CD14-positive monocyte (primary cell): ENCODE measurements at regions not wholly inside any gene's neighbourhood (a gene's known extent, or its start where the extent isn't known, plus 50 kb on each side); places are given as distances from the start of the nearest gene placed in this dataset.

Experiments used
- DNase-seq, 3 donors: peaks; one replicate each; pipeline ENCODE4 v3.0.0-alpha.2; 2011 to 2022
- H2AFZ ChIP-seq: 2 replicates; pipeline ENCODE4 v1.6.0; 2012; ENCODE audit warnings: mild to moderate bottlenecking, low read depth, low read length, inconsistent platforms; ENCODE audit not compliant: insufficient read depth, poor library complexity, severe bottlenecking
- H3K27ac ChIP-seq, 2 donors: 1 replicate in 1 of 2; 2 replicates in 1 of 2; pipeline ENCODE4 v1.5.1; 2012 to 2013; ENCODE audit warnings: low read length in 2 of 2, control low read depth in 1 of 2, inconsistent platforms in 1 of 2, low read depth in 1 of 2, mild to moderate bottlenecking in 1 of 2
- H3K27me3 ChIP-seq, 2 donors: one replicate each; pipeline versions ENCODE4 v1.6.0 to v1.6.1; 2011 to 2013; ENCODE audit warnings: low read length in 2 of 2; ENCODE audit not compliant: control insufficient read depth in 2 of 2, insufficient read depth in 2 of 2
- H3K36me3 ChIP-seq, 2 donors: replicated peaks in 1 of 2; 1 replicate in 1 of 2; 2 replicates in 1 of 2; pipeline versions ENCODE4 v1.5.1 to v1.6.1; 2012 to 2013; ENCODE audit warnings: low read length in 2 of 2, control low read depth in 1 of 2, inconsistent platforms in 1 of 2, mild to moderate bottlenecking in 1 of 2; ENCODE audit not compliant: insufficient read depth in 2 of 2, control insufficient read depth in 1 of 2
- H3K4me1 ChIP-seq, 2 donors: 1 replicate in 1 of 2; 2 replicates in 1 of 2; pipeline versions ENCODE4 v1.5.1 to v1.6.1; 2012 to 2013; ENCODE audit warnings: low read length in 2 of 2, control low read depth in 1 of 2, inconsistent platforms in 1 of 2, mild to moderate bottlenecking in 1 of 2, moderate library complexity in 1 of 2; ENCODE audit not compliant: insufficient read depth in 2 of 2, control insufficient read depth in 1 of 2
- H3K4me2 ChIP-seq: replicated peaks from 2 replicates; pipeline ENCODE3; 2012; ENCODE audit warnings: low read length, moderate library complexity, mild to moderate bottlenecking; ENCODE audit not compliant: poor library complexity, severe bottlenecking; ENCODE audit errors: extremely low read depth
- H3K4me3 ChIP-seq, 3 experiments: fragments of 200-600 bp in 1 of 3; sonication (generic) in 1 of 3; replicated peaks in 1 of 3; 1 replicate in 2 of 3; 2 replicates in 1 of 3; pipeline ENCODE4 v1.5.1; 2011 to 2013; ENCODE audit warnings: low read length in 3 of 3, mild to moderate bottlenecking in 3 of 3, control low read depth in 2 of 3, low read depth in 2 of 3, inconsistent platforms in 1 of 3, moderate library complexity in 1 of 3
- H3K79me2 ChIP-seq: 2 replicates; pipeline ENCODE4 v1.6.0; 2012; ENCODE audit warnings: mild to moderate bottlenecking, control low read depth, inconsistent platforms, low read length, moderate library complexity; ENCODE audit not compliant: insufficient read depth
- H3K9ac ChIP-seq: 2 replicates; pipeline ENCODE4 v1.6.0; 2017; ENCODE audit warnings: low read length, mild to moderate bottlenecking; ENCODE audit not compliant: insufficient read depth, poor library complexity, severe bottlenecking
- H3K9me3 ChIP-seq, 2 donors: replicated peaks in 1 of 2; 1 replicate in 1 of 2; 2 replicates in 1 of 2; pipeline versions ENCODE4 v1.5.1 to v1.6.1; 2012 to 2013; ENCODE audit warnings: low read length in 2 of 2, control low read depth in 1 of 2; ENCODE audit not compliant: control insufficient read depth in 1 of 2, insufficient read depth in 1 of 2
- H4K20me1 ChIP-seq: 2 replicates; pipeline ENCODE4 v1.6.0; 2012; ENCODE audit warnings: mild to moderate bottlenecking, low read length, control low read depth, moderate library complexity; ENCODE audit not compliant: insufficient read depth
- H3K27ac Mint-ChIP-seq, 7 donors: one replicate each; pipeline ENCODE4 v1.8.0; 2020; ENCODE audit warnings: mild to moderate bottlenecking in 7 of 7, mixed read lengths in 7 of 7, moderate library complexity in 6 of 7, inconsistent platforms in 2 of 7
- H3K27me3 Mint-ChIP-seq, 3 donors: one replicate each; pipeline ENCODE4 v1.8.0; 2021 to 2022; ENCODE audit warnings: low read depth in 3 of 3, mild to moderate bottlenecking in 3 of 3, mixed read lengths in 3 of 3, moderate library complexity in 3 of 3, inconsistent platforms in 1 of 3
- H3K36me3 Mint-ChIP-seq, 2 donors: one replicate each; pipeline ENCODE4 v1.8.0; 2020; ENCODE audit warnings: mixed read lengths in 2 of 2, inconsistent platforms in 1 of 2, mild to moderate bottlenecking in 1 of 2
- H3K4me1 Mint-ChIP-seq: one replicate; pipeline ENCODE4 v1.8.0; 2020; ENCODE audit warnings: mild to moderate bottlenecking, mixed read lengths
- H3K4me3 Mint-ChIP-seq, 2 donors: one replicate each; pipeline ENCODE4 v1.8.0; 2020; ENCODE audit warnings: mild to moderate bottlenecking in 2 of 2, mixed read lengths in 2 of 2, moderate library complexity in 1 of 2
- H3K9me3 Mint-ChIP-seq, 7 donors: one replicate each; pipeline ENCODE4 v1.8.0; 2020 to 2022; ENCODE audit warnings: mixed read lengths in 7 of 7, mild to moderate bottlenecking in 6 of 7, moderate library complexity in 6 of 7, inconsistent platforms in 2 of 7
- WGBS: methylation state at CpG from one replicate; pipeline ENCODE4 v1.1.5; 2013; ENCODE audit warnings: missing lambda C conversion rate; ENCODE audit not compliant: insufficient coverage; 5-methylcytosine and 5-hydroxymethylcytosine counted together
- intact Hi-C, 2 donors: fragments of 100-400 bp; cut with micrococcal nuclease; formaldehyde crosslinking; loops; one replicate each; pipeline versions ENCODE4 v1.15.0 to v1.15.1; 2023
- TF ChIP-seq, protein P1 (sequence below): fragments of 200-600 bp; IDR thresholded peaks from one replicate; pipeline ENCODE4 v1.8.0; 2022; ENCODE audit warnings: antibody characterized with exemption, mild to moderate bottlenecking

DNA sequence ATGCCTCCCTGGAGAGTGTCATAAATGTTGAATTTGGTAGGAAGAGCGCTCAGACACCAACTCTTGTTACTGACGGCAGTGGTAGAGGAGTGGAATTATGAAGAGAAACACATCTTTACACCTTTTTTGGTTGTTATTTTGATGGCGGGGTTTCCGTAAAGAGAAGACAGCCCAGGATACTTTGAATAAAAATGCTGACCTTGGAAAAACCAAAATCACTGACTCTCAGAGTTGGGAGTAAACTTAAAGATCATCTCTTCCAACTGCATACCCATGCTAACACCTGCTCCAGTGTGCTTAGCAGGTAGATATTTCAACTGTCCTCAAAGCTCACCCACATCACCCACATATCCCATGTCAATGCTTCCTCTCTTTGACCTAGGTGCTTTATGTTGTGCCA is 498.6 kb downstream of the LIG4 start:
- no peaks in the 10 kb centered on the region for H3K4me1 ChIP-seq
- no CpG with 5 or more reads among the region's 4 CpGs for WGBS

DNA sequence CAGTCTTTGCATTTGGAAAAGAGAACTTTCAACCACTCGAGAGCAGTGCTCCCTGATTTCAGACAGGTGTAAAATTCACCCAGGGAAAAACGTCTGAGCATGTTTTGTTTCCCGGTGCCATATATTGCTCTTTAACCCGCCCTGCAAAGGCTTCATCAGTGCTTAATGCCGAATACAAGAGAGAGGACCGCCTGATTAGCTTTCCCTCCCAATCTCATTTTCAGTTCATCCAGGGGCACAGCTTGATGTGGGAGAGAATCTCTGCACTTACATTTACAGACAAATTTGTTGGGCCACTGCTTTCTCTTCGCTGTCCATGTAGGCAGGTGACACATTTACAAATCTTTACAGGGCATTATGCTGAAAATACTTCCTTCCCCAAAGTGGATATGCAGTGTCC is 499.1 kb downstream of the LIG4 start:
- TF ChIP-seq, protein P1, sequence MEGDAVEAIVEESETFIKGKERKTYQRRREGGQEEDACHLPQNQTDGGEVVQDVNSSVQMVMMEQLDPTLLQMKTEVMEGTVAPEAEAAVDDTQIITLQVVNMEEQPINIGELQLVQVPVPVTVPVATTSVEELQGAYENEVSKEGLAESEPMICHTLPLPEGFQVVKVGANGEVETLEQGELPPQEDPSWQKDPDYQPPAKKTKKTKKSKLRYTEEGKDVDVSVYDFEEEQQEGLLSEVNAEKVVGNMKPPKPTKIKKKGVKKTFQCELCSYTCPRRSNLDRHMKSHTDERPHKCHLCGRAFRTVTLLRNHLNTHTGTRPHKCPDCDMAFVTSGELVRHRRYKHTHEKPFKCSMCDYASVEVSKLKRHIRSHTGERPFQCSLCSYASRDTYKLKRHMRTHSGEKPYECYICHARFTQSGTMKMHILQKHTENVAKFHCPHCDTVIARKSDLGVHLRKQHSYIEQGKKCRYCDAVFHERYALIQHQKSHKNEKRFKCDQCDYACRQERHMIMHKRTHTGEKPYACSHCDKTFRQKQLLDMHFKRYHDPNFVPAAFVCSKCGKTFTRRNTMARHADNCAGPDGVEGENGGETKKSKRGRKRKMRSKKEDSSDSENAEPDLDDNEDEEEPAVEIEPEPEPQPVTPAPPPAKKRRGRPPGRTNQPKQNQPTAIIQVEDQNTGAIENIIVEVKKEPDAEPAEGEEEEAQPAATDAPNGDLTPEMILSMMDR, result no peak
- Mint-ChIP-seq H3K27ac (no peak overlapping the region), H3K27me3 (peaks cover 0 to 1% (median 0%) of the 10 kb centered on the region in 3 donors), H3K4me3 (no peak overlapping the region), H3K9me3 (peaks cover 0 to 14% (median 6%) of the 10 kb centered on the region in 7 donors), H3K36me3 (no peaks in the 10 kb centered on the region), H3K4me1 (no peaks in the 10 kb centered on the region)
- 70% methylated on average over 3 of the region's 7 CpGs for WGBS
- Histone ChIP-seq H3K9ac (no peak overlapping the region), H3K27ac (no peak overlapping the region), H3K27me3 (no peaks in the 10 kb centered on the region), H3K4me1 (no peaks in the 10 kb centered on the region), H4K20me1 (no peaks in the 10 kb centered on the region), H3K4me3 (no peak overlapping the region), H3K9me3 (peaks cover 8 to 15% of the 10 kb centered on the region in 2 donors), H3K36me3 (no peaks in the 10 kb centered on the region), H3K4me2 (no peak overlapping the region), H2AFZ (no peak overlapping the region), H3K79me2 (no peaks in the 10 kb centered on the region)
- intact Hi-C loops, result no loop called here
- no peak for DNase-seq

More for the DNA sequence above, 498.6 kb downstream of the LIG4 start:
- no peak overlapping the region for H2AFZ ChIP-seq
- Mint-ChIP-seq H3K4me1 (no peaks in the 10 kb centered on the region), H3K36me3 (no peaks in the 10 kb centered on the region), H3K27ac (no peak overlapping the region), H3K4me3 (no peak overlapping the region), H3K9me3 (peaks cover 0 to 14% (median 6%) of the 10 kb centered on the region in 7 donors), H3K27me3 (peaks cover 0 to 1% (median 0%) of the 10 kb centered on the region in 3 donors)
- no peaks in the 10 kb centered on the region for H4K20me1 ChIP-seq
- no peaks in the 10 kb centered on the region for H3K27me3 ChIP-seq
- no peak overlapping the region for H3K27ac ChIP-seq
- H3K4me2 ChIP-seq, result no peak overlapping the region
- no peak for DNase-seq
- peaks cover 8 to 15% of the 10 kb centered on the region in 2 donors for H3K9me3 ChIP-seq
- no peaks in the 10 kb centered on the region for H3K36me3 ChIP-seq
- intact Hi-C loops, result no loop called here
- no peaks in the 10 kb centered on the region for H3K79me2 ChIP-seq
- no peak overlapping the region for H3K4me3 ChIP-seq
- TF ChIP-seq, protein P1, result no peak
- no peak overlapping the region for H3K9ac ChIP-seq
